GM12875 (cell line): ENCODE measurements at regions not wholly inside any gene's neighbourhood (a gene's known extent, or its start where the extent isn't known, plus 50 kb on each side); places are given as distances from the start of the nearest gene placed in this dataset.
"Not testable (repeated sequence)": the region's sequence is repeated elsewhere in the genome, so short reads cannot be mapped to it uniquely, and the experiment has no call there.

Experiments
- H3K4me3 ChIP-seq: one replicate; pipeline ENCODE4 v1.5.1; 2011; ENCODE audit warnings: low read depth, low read length, control low read depth
- CTCF ChIP-seq: IDR thresholded peaks from 2 replicates; pipeline ENCODE4 v1.5.1; 2011; ENCODE audit warnings: low read depth, mild to moderate bottlenecking, control low read depth, inconsistent platforms, low read length, moderate library complexity, borderline replicate concordance; ENCODE audit not compliant: insufficient read depth

DNA sequence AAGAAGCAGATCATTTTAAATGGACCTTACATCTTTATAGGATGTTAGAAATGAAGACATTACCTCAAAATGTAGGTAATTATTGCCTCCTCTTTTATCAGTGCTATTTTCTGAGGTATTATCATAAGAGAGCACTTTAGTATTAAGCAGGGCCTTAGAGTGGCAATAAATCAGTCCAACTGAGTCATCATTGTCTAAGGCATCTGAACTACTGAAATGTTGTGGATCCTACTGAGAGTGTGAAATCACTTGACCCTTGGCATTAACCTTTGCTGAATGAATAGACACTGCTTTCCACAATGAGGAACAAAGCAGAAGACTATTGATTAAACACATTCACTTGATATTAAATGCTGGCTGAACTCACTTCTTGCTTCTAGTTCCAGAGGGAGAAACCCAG is 224.6 kb upstream of the ARRDC3 start:
- TF ChIP-seq CTCF, result no peak

GRCh38 chr5:91599863-91600262 is 216.7 kb upstream of the ARRDC3 start:
- H3K4me3 ChIP-seq, result no peak overlapping the region
- no peak for TF ChIP-seq CTCF

More for the DNA sequence above, 224.6 kb upstream of the ARRDC3 start:
- H3K4me3 ChIP-seq, result no peak overlapping the region

- TF ChIP-seq CTCF, result no peak
- no peak overlapping the region for H3K4me3 ChIP-seq
Measured at GRCh38 chr5:91598216-91598615, 215.1 kb upstream of the ARRDC3 start.

GRCh38 chr5:91595424-91595823 is 212.3 kb upstream of the ARRDC3 start:
- no peak overlapping the region for H3K4me3 ChIP-seq
- no peak for TF ChIP-seq CTCF

GRCh38 chr5:91591076-91591475 is 208.0 kb upstream of the ARRDC3 start:
- no peak for TF ChIP-seq CTCF
- no peak overlapping the region for H3K4me3 ChIP-seq

DNA sequence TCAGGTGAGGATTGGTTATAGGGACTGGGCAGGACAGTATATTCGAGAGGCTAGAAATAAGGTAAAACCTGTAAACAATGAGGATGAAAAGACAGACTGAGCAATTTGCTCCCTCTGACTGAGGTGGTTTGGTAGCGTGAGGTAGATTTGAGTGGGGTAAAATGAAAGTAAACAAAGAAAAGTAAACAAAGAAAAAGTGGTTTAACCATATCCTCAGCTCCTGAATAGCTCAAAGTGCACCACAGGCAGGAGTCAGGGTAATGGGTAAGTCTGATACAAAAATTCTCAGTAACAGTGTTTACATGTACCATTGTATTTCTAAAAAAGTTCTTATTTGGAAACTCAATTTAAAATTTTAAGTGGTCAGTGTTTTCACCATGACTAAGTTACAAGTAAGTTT is 203.1 kb upstream of the ARRDC3 start:
- H3K4me3 ChIP-seq, result no peak overlapping the region
- no peak for TF ChIP-seq CTCF

DNA sequence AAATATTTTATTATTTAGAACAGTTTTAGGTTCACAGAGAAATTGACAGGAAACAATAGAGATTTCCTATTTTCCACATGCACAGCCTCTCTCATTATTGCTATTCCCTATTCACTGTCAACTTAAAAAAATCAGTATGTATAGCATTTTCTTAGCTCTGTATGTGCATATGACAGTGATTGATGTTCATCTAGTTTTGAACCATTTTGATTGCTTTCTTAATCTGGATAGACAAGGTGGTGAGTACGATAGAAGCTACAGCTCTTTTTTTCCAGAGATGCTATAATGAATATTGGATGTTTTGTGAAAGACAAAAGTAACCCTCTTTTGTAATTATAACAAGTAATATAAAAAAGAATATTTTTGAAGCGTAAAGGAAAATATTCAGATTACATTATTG is 201.2 kb upstream of the ARRDC3 start:
- TF ChIP-seq CTCF, result no peak
- no peak overlapping the region for H3K4me3 ChIP-seq

DNA sequence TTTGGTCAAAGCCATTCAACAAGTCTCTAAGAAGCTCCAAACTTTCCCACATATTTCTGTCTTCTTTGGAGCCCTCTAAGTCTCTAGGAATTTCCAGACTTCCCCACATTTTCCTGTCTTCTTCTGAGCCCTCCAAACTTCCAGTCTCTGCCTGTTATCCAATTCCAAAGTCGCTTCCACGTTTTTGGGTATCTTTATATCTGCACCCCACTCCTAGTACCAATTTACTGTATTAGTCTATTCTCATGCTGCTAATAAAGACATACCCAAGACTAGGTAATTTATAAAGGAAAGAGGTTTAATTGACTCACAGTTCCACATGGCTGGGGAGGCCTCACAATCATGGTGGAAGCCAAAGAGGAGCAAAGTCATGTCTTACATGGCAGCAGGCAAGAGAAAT is 182.9 kb upstream of the ARRDC3 start:
- not testable (repeated sequence) for H3K4me3 ChIP-seq
